SIG-M5 (cell line): ENCODE measurements at regions not wholly inside any gene's neighbourhood (a gene's known extent, or its start where the extent isn't known, plus 50 kb on each side); places are given as distances from the start of the nearest gene placed in this dataset.

Experiments used
- DNase-seq: peaks from one replicate; lab custom pipeline; 2025; lab: John Stamatoyannopoulos, UW

- no peak for DNase-seq
Observed at GRCh38 chr5:116646611-116647289, 72.1 kb upstream of the SEMA6A start.

- no peak for DNase-seq
Observed at GRCh38 chr5:116645627-116646026, 71.0 kb upstream of the SEMA6A start.

GRCh38 chr5:116640236-116640635 is 65.6 kb upstream of the SEMA6A start:
- no peak for DNase-seq

- DNase-seq = no peak
Observed at GRCh38 chr5:116637149-116637740, 62.6 kb upstream of the SEMA6A start.

DNA sequence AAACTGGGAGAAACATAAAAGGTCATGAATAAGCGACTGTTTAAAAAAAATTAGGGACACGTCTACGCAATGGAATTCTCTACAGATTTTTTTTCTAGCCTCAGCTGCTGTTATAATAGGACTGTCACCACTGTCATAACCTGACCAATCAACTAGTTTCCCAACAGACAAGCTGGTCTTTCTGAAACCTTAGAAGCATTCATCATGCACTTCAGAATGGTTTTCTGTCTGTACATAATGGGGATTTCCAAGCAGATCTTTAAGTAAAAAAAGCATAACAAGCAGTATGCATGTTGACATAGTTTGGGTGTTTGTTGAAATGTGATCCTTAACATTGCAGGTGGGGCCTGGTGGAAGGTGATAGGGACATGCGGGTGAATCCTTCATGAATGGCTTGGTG is 58.3 kb upstream of the SEMA6A start:
- no peak for DNase-seq

- no peak for DNase-seq
Observed at GRCh38 chr5:116631147-116631546, 56.5 kb upstream of the SEMA6A start.

DNA sequence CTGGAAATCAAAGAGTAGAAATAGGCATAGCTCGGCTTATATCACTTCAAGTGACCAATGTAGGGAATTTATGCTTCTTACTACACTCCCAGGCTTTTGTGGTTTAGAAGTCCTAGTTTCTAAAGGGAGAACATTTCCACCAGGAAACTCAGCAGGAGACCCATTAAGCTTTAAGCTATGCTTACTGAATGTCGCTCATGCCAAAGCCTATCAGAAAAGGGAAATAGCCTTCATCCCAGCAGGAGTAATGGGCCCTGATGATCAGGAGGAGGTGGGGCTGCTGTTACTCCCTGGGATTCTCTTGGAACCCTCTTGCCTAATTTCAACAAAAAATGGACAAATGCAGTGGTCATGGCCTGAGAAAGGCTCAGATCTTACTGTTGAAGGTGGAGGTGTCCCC is 54.5 kb upstream of the SEMA6A start:
- no peak for DNase-seq

GRCh38 chr5:116626945-116627679 is 52.5 kb upstream of the SEMA6A start:
- no peak for DNase-seq

DNA sequence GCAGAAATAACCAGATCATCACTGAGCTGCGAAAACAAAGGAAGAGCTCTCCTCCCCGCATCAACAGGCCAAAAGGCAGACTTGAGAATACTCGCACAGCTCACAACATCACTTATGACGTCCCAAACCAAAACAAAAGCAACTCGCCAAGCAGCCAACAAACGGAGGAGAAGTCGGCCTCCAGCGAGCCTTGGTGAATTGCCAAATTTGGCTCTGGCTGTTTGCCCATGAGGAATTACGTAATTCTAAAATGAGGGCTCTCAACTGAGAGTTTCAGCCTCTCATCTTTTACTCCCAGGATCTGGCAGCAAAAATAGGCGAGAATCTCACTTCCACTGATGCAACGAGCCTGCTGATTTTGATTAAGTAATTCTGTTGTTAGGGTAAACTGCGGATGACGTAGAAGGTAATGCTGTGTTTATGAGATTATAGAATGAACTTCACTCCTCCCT is 51.7 kb upstream of the SEMA6A start:
- no peak for DNase-seq
